ENCODE measurements at regions not wholly inside any gene's neighbourhood (a gene's known extent, or its start where the extent isn't known, plus 50 kb on each side); places are given as distances from the start of the nearest gene placed in this dataset.

- TF ChIP-seq CTCF (IDR thresholded peaks at IDR 0.05) (no peak), POLR2A (IDR thresholded peaks at IDR 0.05) (no peak)
Observed at GRCh38 chr11:107157809-107158187, 139.5 kb upstream of the GUCY1A2 start.

Measured in lower leg skin (tissue), 3 donors.